ENCODE measurements at regions not wholly inside any gene's neighbourhood (a gene's known extent, or its start where the extent isn't known, plus 50 kb on each side); places are given as distances from the start of the nearest gene placed in this dataset.

- H3K79me2 ChIP-seq (ENCODE audit: low read length) = peaks cover 57% of the 10 kb centered on the region
- peaks cover 89% of the 10 kb centered on the region for H3K4me1 ChIP-seq (ENCODE audit: low read length)
- no peak overlapping the region; the same call in 1 of the 2 replicates for H3K27ac ChIP-seq (ENCODE audit: low read length)
- no peak for TF ChIP-seq CTCF (IDR thresholded peaks at IDR 0.05; ENCODE audit: low read depth, low read length)
- no peak for TF ChIP-seq EZH2phosphoT487 (IDR thresholded peaks at IDR 0.05; ENCODE audit: low read depth)
- H3K27me3 ChIP-seq (ENCODE audit: low read depth, low read length) = no peaks in the 10 kb centered on the region
- H2AFZ ChIP-seq (ENCODE audit: low read depth, low read length) = no peak overlapping the region
- H3K36me3 ChIP-seq (replicated peaks; ENCODE audit: low read depth, low read length) = peaks cover 41% of the 10 kb centered on the region
- no peak overlapping the region for H3K4me3 ChIP-seq (ENCODE audit: low read length)
- no peaks in the 10 kb centered on the region for H3K9me3 ChIP-seq (ENCODE audit: insufficient read depth, low read length)
- no peak overlapping the region for H3K4me2 ChIP-seq (ENCODE audit: low read length)
- H4K20me1 ChIP-seq (ENCODE audit: insufficient read depth, low read length) = no peaks in the 10 kb centered on the region
- no peak overlapping the region for H3K9ac ChIP-seq (ENCODE audit: low read length)
These were observed 58.8 kb upstream of the CLDN14 start for GRCh38 chr21:36538761-36539160.

GRCh38 chr21:36539434-36540150, 59.7 kb upstream of the CLDN14 start:
- H3K9ac ChIP-seq (ENCODE audit: low read length) = no peak overlapping the region
- TF ChIP-seq CTCF (IDR thresholded peaks at IDR 0.05; ENCODE audit: low read depth, low read length) = no peak
- peaks cover 48% of the 10 kb centered on the region for H3K79me2 ChIP-seq (ENCODE audit: low read length)
- H3K4me2 ChIP-seq (ENCODE audit: low read length) = no peak overlapping the region
- no peaks in the 10 kb centered on the region for H3K9me3 ChIP-seq (ENCODE audit: insufficient read depth, low read length)
- peaks cover 89% of the 10 kb centered on the region for H3K4me1 ChIP-seq (ENCODE audit: low read length)
- H3K4me3 ChIP-seq (ENCODE audit: low read length) = no peak overlapping the region
- H3K27ac ChIP-seq (ENCODE audit: low read length) = peak overlapping the region; percentile 99; the same call in 1 of the 2 replicates
- H2AFZ ChIP-seq (ENCODE audit: low read depth, low read length) = no peak overlapping the region
- H3K27me3 ChIP-seq (ENCODE audit: low read depth, low read length) = no peaks in the 10 kb centered on the region
- H4K20me1 ChIP-seq (ENCODE audit: insufficient read depth, low read length) = no peaks in the 10 kb centered on the region
- peaks cover 41% of the 10 kb centered on the region for H3K36me3 ChIP-seq (replicated peaks; ENCODE audit: low read depth, low read length)

GRCh38 chr21:36540700-36541099, 60.8 kb upstream of the CLDN14 start:
- H3K9me3 ChIP-seq (ENCODE audit: insufficient read depth, low read length) = no peaks in the 10 kb centered on the region
- peak overlapping the region; percentile 83 for H3K4me2 ChIP-seq (ENCODE audit: low read length)
- H3K27me3 ChIP-seq (ENCODE audit: low read depth, low read length) = no peaks in the 10 kb centered on the region
- peaks cover 41% of the 10 kb centered on the region for H3K36me3 ChIP-seq (replicated peaks; ENCODE audit: low read depth, low read length)
- peaks cover 45% of the 10 kb centered on the region for H3K79me2 ChIP-seq (ENCODE audit: low read length)
- H3K9ac ChIP-seq (ENCODE audit: low read length) = peak overlapping the region; percentile 96; the same call in 1 of the 2 replicates
- H3K27ac ChIP-seq (ENCODE audit: low read length) = peak overlapping the region; percentile 99
- H3K4me1 ChIP-seq (ENCODE audit: low read length) = peaks cover 88% of the 10 kb centered on the region
- H4K20me1 ChIP-seq (ENCODE audit: insufficient read depth, low read length) = no peaks in the 10 kb centered on the region
- no peak for TF ChIP-seq CTCF (IDR thresholded peaks at IDR 0.05; ENCODE audit: low read depth, low read length)
- TF ChIP-seq EZH2phosphoT487 (IDR thresholded peaks at IDR 0.05; ENCODE audit: low read depth) = no peak
- no peak overlapping the region for H2AFZ ChIP-seq (ENCODE audit: low read depth, low read length)
- H3K4me3 ChIP-seq (ENCODE audit: low read length) = peak overlapping the region; percentile 86

- no peaks in the 10 kb centered on the region for H3K27me3 ChIP-seq (ENCODE audit: low read depth, low read length)
- no peaks in the 10 kb centered on the region for H3K9me3 ChIP-seq (ENCODE audit: insufficient read depth, low read length)
- H3K79me2 ChIP-seq (ENCODE audit: low read length) = peaks cover 45% of the 10 kb centered on the region
- H3K9ac ChIP-seq (ENCODE audit: low read length) = peak overlapping the region; percentile 96
- H3K4me2 ChIP-seq (ENCODE audit: low read length) = peak overlapping the region; percentile 83
- peaks cover 78% of the 10 kb centered on the region for H3K4me1 ChIP-seq (ENCODE audit: low read length)
- no peak overlapping the region for H2AFZ ChIP-seq (ENCODE audit: low read depth, low read length)
- H3K36me3 ChIP-seq (replicated peaks; ENCODE audit: low read depth, low read length) = peaks cover 41% of the 10 kb centered on the region
- H3K4me3 ChIP-seq (ENCODE audit: low read length) = peak overlapping the region; percentile 86
- H4K20me1 ChIP-seq (ENCODE audit: insufficient read depth, low read length) = no peaks in the 10 kb centered on the region
- peak overlapping the region; percentile 99 for H3K27ac ChIP-seq (ENCODE audit: low read length)
- TF ChIP-seq EZH2phosphoT487 (IDR thresholded peaks at IDR 0.05; ENCODE audit: low read depth) (no peak), CTCF (IDR thresholded peaks at IDR 0.05; ENCODE audit: low read depth, low read length) (no peak)
These were observed 61.8 kb upstream of the CLDN14 start for GRCh38 chr21:36541721-36542139.
